Prostate gland (tissue), 2 donors: ENCODE measurements at regions not wholly inside any gene's neighbourhood (a gene's known extent, or its start where the extent isn't known, plus 50 kb on each side); places are given as distances from the start of the nearest gene placed in this dataset.
"Not testable (repeated sequence)": the region's sequence is repeated elsewhere in the genome, so short reads cannot be mapped to it uniquely, and the experiment has no call there.

Experiments used
- DNase-seq: peaks from one replicate; pipeline ENCODE4 v3.0.0-alpha.2; 2019; ENCODE audit warnings: low spot score
- H3K27ac ChIP-seq, 2 donors: fragments of 200-600 bp; sonication (generic); 2 replicates each; pipeline ENCODE4 v1.5.1; 2017 to 2019
- H3K27me3 ChIP-seq: fragments of 200-600 bp; sonication (generic); replicated peaks from 2 replicates; pipeline ENCODE4 v1.5.1; 2019; ENCODE audit not compliant: insufficient read depth
- H3K36me3 ChIP-seq, 2 donors: fragments of 200-600 bp; sonication (generic); 1 replicate in 1 of 2; 2 replicates in 1 of 2; pipeline versions ENCODE4 v1.5.1 to v1.8.1; 2017 to 2019
- H3K4me1 ChIP-seq: fragments of 200-600 bp; sonication (generic); replicated peaks from 2 replicates; pipeline ENCODE4 v1.5.1; 2019
- H3K4me3 ChIP-seq, 2 donors: fragments of 200-600 bp; sonication (generic); 2 replicates each; pipeline ENCODE4 v1.5.1; 2017 to 2019
- H3K9me3 ChIP-seq: fragments of 200-600 bp; sonication (generic); 2 replicates; pipeline ENCODE4 v1.5.1; 2017
- CTCF ChIP-seq, 4 experiments: fragments of 200-600 bp in 2 of 4; fragments of 450-650 bp in 2 of 4; sonication (generic) in 2 of 4; IDR thresholded peaks; 1 replicate in 3 of 4; 2 replicates in 1 of 4; pipeline ENCODE4 v1.5.1; 2016 to 2019; ENCODE audit warnings: antibody characterized with exemption in 4 of 4, mild to moderate bottlenecking in 2 of 4, moderate library complexity in 2 of 4
- POLR2A ChIP-seq: fragments of 450-650 bp; IDR thresholded peaks from one replicate; pipeline ENCODE4 v1.6.1; 2016; ENCODE audit warnings: antibody characterized with exemption, mild to moderate bottlenecking
- POLR2AphosphoS5 ChIP-seq: sonication (generic); formaldehyde crosslinking; IDR thresholded peaks from one replicate; pipeline ENCODE4 v1.6.1; 2017; ENCODE audit warnings: antibody characterized with exemption
- WGBS: methylation state at CpG from one replicate; pipeline ENCODE4 v1.1.5; 2018; 5-methylcytosine and 5-hydroxymethylcytosine counted together
- intact Hi-C: fragments of 100-400 bp; cut with DNase I; formaldehyde crosslinking; loops from one replicate; pipeline ENCODE4 v1.14.2; 2022

GRCh38 chr3:14266361-14266760, 87.7 kb downstream of the LSM3 start:
- DNase-seq = no peak
- Histone ChIP-seq H3K4me3 (no peak overlapping the region), H3K27me3 (no peaks in the 10 kb centered on the region), H3K9me3 (no peaks in the 10 kb centered on the region), H3K27ac (no peak overlapping the region), H3K36me3 (no peaks in the 10 kb centered on the region), H3K4me1 (no peaks in the 10 kb centered on the region)
- 65% methylated on average over 12 of the region's 12 CpGs for WGBS
- TF ChIP-seq POLR2A (no peak), CTCF (IDR thresholded peaks at IDR 0.05) (no peak), POLR2AphosphoS5 (no peak)
- intact Hi-C loops = loop anchor here (10.0 kb wide), 1 partner anchor 128 kb away; no protein-coding TSS in a partner anchor

- intact Hi-C loops = loop anchor here (10.0 kb wide), 1 partner anchor 127 kb away; no protein-coding TSS in a partner anchor
- no peaks in the 10 kb centered on the region for H3K27me3 ChIP-seq
- no peaks in the 10 kb centered on the region for H3K9me3 ChIP-seq
- WGBS = 85% methylated on average over 5 of the region's 5 CpGs
- no peak for DNase-seq
- H3K4me1 ChIP-seq = no peaks in the 10 kb centered on the region
- no peaks in the 10 kb centered on the region for H3K36me3 ChIP-seq
- H3K27ac ChIP-seq = no peak overlapping the region
- H3K4me3 ChIP-seq = no peak overlapping the region
- no peak for TF ChIP-seq CTCF (IDR thresholded peaks at IDR 0.05)
- no peak for TF ChIP-seq POLR2AphosphoS5
- TF ChIP-seq POLR2A = no peak
These were observed 89.4 kb downstream of the LSM3 start for GRCh38 chr3:14267976-14268375.

GRCh38 chr3:14268897-14269296, 90.3 kb downstream of the LSM3 start:
- no peaks in the 10 kb centered on the region for H3K9me3 ChIP-seq
- H3K4me1 ChIP-seq = no peaks in the 10 kb centered on the region
- no peak for DNase-seq
- no peak overlapping the region for H3K27ac ChIP-seq
- H3K36me3 ChIP-seq = no peaks in the 10 kb centered on the region
- H3K4me3 ChIP-seq = no peak overlapping the region
- H3K27me3 ChIP-seq = no peaks in the 10 kb centered on the region
- intact Hi-C loops = loop anchor here (10.0 kb wide), 1 partner anchor 126 kb away; no protein-coding TSS in a partner anchor
- TF ChIP-seq POLR2AphosphoS5 = no peak
- no peak for TF ChIP-seq CTCF (IDR thresholded peaks at IDR 0.05)
- TF ChIP-seq POLR2A = no peak
- WGBS = 100% methylated on average over 1 of the region's 1 CpG

- H3K36me3 ChIP-seq, DNase-seq, intact Hi-C loops, H3K4me3 ChIP-seq, H3K4me1 ChIP-seq, H3K9me3 ChIP-seq, H3K27ac ChIP-seq, H3K27me3 ChIP-seq: not testable (repeated sequence)
- WGBS = 94% methylated on average over 15 of the region's 15 CpGs
These were observed 93.7 kb downstream of the LSM3 start for GRCh38 chr3:14272041-14272958.

- intact Hi-C loops, H3K36me3 ChIP-seq, DNase-seq, H3K27me3 ChIP-seq, H3K4me3 ChIP-seq, H3K4me1 ChIP-seq, H3K9me3 ChIP-seq, H3K27ac ChIP-seq: not testable (repeated sequence)
- 69% methylated on average over 7 of the region's 7 CpGs for WGBS
These were observed 94.4 kb downstream of the LSM3 start for GRCh38 chr3:14272959-14273560.
